ENCODE measurements at regions not wholly inside any gene's neighbourhood (a gene's known extent, or its start where the extent isn't known, plus 50 kb on each side); places are given as distances from the start of the nearest gene placed in this dataset.

- TF ChIP-seq ZNF518A (tag by site-specific recombination; conservative IDR thresholded peaks at IDR 0.05; ENCODE audit: low read depth) (no peak), ZNF624 (tag by site-specific recombination; IDR thresholded peaks at IDR 0.05) (no peak), MEIS1 (CRISPR knock-in tag; IDR thresholded peaks at IDR 0.05; ENCODE audit: borderline replicate concordance) (no peak), KLF7 (tag by site-specific recombination; IDR thresholded peaks at IDR 0.05; ENCODE audit: borderline replicate concordance) (no peak), SP3 (tag by site-specific recombination; IDR thresholded peaks at IDR 0.05) (no peak), OVOL3 (tag by site-specific recombination; IDR thresholded peaks at IDR 0.05) (no peak), ZNF600 (tag by site-specific recombination; IDR thresholded peaks at IDR 0.05) (no peak), ZNF140 (tag by site-specific recombination; IDR thresholded peaks at IDR 0.05) (no peak), ZNF843 (tag by site-specific recombination; IDR thresholded peaks at IDR 0.05) (no peak)
- TF ChIP-seq, protein P1, sequence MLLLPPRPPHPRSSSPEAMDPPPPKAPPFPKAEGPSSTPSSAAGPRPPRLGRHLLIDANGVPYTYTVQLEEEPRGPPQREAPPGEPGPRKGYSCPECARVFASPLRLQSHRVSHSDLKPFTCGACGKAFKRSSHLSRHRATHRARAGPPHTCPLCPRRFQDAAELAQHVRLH (tag by site-specific recombination; IDR thresholded peaks at IDR 0.05) = peak; percentile 93
Observed at GRCh38 chr6:11956781-11957180, 55.3 kb upstream of the HIVEP1 start (continued).

- Histone ChIP-seq H3K4me3 (ENCODE audit: low read depth, low read length) (no peak overlapping the region), H3K27ac (ENCODE audit: extremely low read depth, low read depth, low read length) (no peak overlapping the region), H3K36me3 (ENCODE audit: control insufficient read depth in 2 of 2, insufficient read depth in 1 of 2, low read length in 2 of 2) (no peaks in the 10 kb centered on the region), H3K9me3 (ENCODE audit: control insufficient read depth, insufficient read depth, low read depth, low read length) (no peaks in the 10 kb centered on the region), H3K4me1 (ENCODE audit: control insufficient read depth, insufficient read depth, low read length) (peaks cover 3% of the 10 kb centered on the region; the same call in 1 of the 2 replicates)
- no peak for TF ChIP-seq ZNF354C (tag by site-specific recombination; IDR thresholded peaks at IDR 0.05; ENCODE audit: borderline replicate concordance, low read depth)
- TF ChIP-seq PRDM6 (tag by site-specific recombination; IDR thresholded peaks at IDR 0.05) = peak; percentile 52
- no peak for TF ChIP-seq BCL11B (tag by site-specific recombination; IDR thresholded peaks at IDR 0.05; ENCODE audit: low read depth)
- no peak for TF ChIP-seq REPIN1 (tag by site-specific recombination; IDR thresholded peaks at IDR 0.05; ENCODE audit: low read depth)
- CTCF ChIA-PET = interaction anchor here (0.7 to 1.9 kb wide), 3 partner anchors 11 to 323 kb away, joined by 3 to 4 read pairs (median 3); no protein-coding TSS in a partner anchor
- POLR2A ChIA-PET = no interaction called here
Observed at GRCh38 chr6:11953641-11954040, 58.5 kb upstream of the HIVEP1 start.

DNA sequence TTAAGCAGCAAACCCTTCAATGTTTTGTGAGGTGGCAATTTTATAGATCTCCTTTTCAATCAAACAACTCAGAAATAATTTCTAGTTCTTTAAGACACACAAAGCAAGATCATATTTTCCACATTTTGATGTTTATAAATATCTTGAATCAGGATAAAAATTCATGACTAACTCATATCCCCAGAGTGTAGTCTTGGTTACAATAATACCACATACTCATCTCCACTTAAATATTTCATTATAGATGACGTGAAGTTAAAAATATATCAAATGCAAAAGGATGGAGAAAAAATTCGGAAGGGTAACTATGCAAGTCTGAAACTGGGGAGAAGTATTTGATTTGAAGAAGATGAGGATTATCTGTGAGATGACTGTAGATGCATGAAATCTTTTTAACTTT lies 59.8 kb upstream of the HIVEP1 start:
- H3K9me3 ChIP-seq (ENCODE audit: control insufficient read depth, insufficient read depth, low read depth, low read length) = no peaks in the 10 kb centered on the region
- POLR2A ChIA-PET = no interaction called here
- TF ChIP-seq ZNF791 (tag by site-specific recombination; IDR thresholded peaks at IDR 0.05) (no peak), ZNF776 (tag by site-specific recombination; IDR thresholded peaks at IDR 0.05; ENCODE audit: borderline replicate concordance) (no peak), OSR2 (tag by site-specific recombination; IDR thresholded peaks at IDR 0.05) (no peak), ZNF202 (tag by site-specific recombination; IDR thresholded peaks at IDR 0.05; ENCODE audit: borderline replicate concordance) (no peak), KLF16 (tag by site-specific recombination; IDR thresholded peaks at IDR 0.05) (no peak), ZBTB6 (tag by site-specific recombination; IDR thresholded peaks at IDR 0.05) (no peak), MZF1 (tag by site-specific recombination; IDR thresholded peaks at IDR 0.05; ENCODE audit: borderline replicate concordance) (no peak), ZNF274 (IDR thresholded peaks at IDR 0.05; ENCODE audit: low read length) (no peak), ZNF274 (tag by site-specific recombination; IDR thresholded peaks at IDR 0.05; ENCODE audit: borderline replicate concordance) (no peak)
- TF ChIP-seq, protein P2, sequence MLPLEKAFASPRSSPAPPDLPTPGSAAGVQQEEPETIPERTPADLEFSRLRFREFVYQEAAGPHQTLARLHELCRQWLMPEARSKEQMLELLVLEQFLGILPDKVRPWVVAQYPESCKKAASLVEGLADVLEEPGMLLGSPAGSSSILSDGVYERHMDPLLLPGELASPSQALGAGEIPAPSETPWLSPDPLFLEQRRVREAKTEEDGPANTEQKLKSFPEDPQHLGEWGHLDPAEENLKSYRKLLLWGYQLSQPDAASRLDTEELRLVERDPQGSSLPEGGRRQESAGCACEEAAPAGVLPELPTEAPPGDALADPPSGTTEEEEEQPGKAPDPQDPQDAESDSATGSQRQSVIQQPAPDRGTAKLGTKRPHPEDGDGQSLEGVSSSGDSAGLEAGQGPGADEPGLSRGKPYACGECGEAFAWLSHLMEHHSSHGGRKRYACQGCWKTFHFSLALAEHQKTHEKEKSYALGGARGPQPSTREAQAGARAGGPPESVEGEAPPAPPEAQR (tag by site-specific recombination; IDR thresholded peaks at IDR 0.05) = no peak
- TF ChIP-seq, protein P1 (tag by site-specific recombination; IDR thresholded peaks at IDR 0.05) = no peak

More for the DNA sequence above, 59.8 kb upstream of the HIVEP1 start:
- Histone ChIP-seq H3K4me3 (ENCODE audit: low read depth, low read length) (no peak overlapping the region), H3K4me1 (ENCODE audit: control insufficient read depth, insufficient read depth, low read length) (peaks cover 3% of the 10 kb centered on the region; the same call in 1 of the 2 replicates), H3K36me3 (ENCODE audit: control insufficient read depth in 2 of 2, insufficient read depth in 1 of 2, low read length in 2 of 2) (no peaks in the 10 kb centered on the region), H3K27ac (ENCODE audit: extremely low read depth, low read depth, low read length) (no peak overlapping the region)
- CTCF ChIA-PET = interaction anchor here (1.5 to 1.9 kb wide), 2 partner anchors 9 to 322 kb away, joined by 3 to 4 read pairs; no protein-coding TSS in a partner anchor
